ENCODE measurements at regions not wholly inside any gene's neighbourhood (a gene's known extent, or its start where the extent isn't known, plus 50 kb on each side); places are given as distances from the start of the nearest gene placed in this dataset.

DNA sequence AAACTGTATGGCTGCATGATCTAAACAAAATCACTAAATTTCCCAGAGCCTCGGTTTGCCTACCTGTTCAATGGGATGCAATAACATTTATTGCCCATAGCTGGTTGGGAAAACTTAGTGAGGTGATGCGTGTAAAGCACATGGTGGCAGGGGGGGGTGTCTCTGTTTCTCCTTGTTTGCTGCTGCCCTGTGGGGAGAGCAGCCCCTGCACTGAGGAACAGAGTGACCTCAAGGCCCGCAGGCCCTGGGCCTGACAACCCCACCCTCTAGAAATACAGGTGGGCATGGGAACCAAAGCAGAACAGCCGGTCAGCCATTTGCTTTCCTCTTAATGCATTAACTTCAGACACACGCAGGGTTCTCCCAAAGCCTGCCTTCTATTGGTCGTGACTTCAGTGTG lies 55.1 kb upstream of the SLC66A3 start:
- Histone ChIP-seq H3K4me1 (ENCODE audit: control insufficient read depth, extremely low read depth, insufficient read depth, low read length) (no peaks in the 10 kb centered on the region), H3K9me3 (replicated peaks; ENCODE audit: control insufficient read depth, insufficient read depth, low read length) (no peaks in the 10 kb centered on the region), H3K27ac (ENCODE audit: insufficient read depth, low read depth, low read length) (no peak overlapping the region), H3K4me2 (ENCODE audit: insufficient read depth, low read length) (no peak overlapping the region), H2AFZ (ENCODE audit: low read depth, low read length) (no peak overlapping the region), H3K36me3 (ENCODE audit: control insufficient read depth in 2 of 2, extremely low read depth in 1 of 2, insufficient read depth in 2 of 2, low read length in 2 of 2) (no peaks in the 10 kb centered on the region), H3K9me1 (replicated peaks; ENCODE audit: control insufficient read depth, extremely low read depth, insufficient read depth, low read length) (no peaks in the 10 kb centered on the region), H3K9ac (replicated peaks; ENCODE audit: extremely low read depth, insufficient read depth, low read length) (no peak overlapping the region), H3K4me3 (replicated peaks in 1 of 3; ENCODE audit: insufficient read depth in 1 of 3, low read depth in 1 of 3, low read length in 3 of 3) (no peak overlapping the region), H3K79me2 (ENCODE audit: control insufficient read depth, insufficient read depth, low read length) (no peaks in the 10 kb centered on the region), H4K20me1 (replicated peaks; ENCODE audit: control insufficient read depth, extremely low read depth, insufficient read depth, low read length) (no peaks in the 10 kb centered on the region), H3K27me3 (ENCODE audit: control insufficient read depth in 2 of 2, insufficient read depth in 2 of 2, low read length in 2 of 2) (no peaks in the 10 kb centered on the region)
- intact Hi-C loops (cut with micrococcal nuclease) (no loop called here), dilution Hi-C loops (cut with MboI; ENCODE audit: extremely low pct_ligation_motif_present, low sequenced_read_pairs) (no loop called here)
- TF ChIP-seq EZH2 (IDR thresholded peaks at IDR 0.05; ENCODE audit: borderline replicate concordance, low read depth, low read length, severe bottlenecking) (no peak), POLR2A (IDR thresholded peaks at IDR 0.05; ENCODE audit: low read depth, low read length) (no peak), MYC (IDR thresholded peaks at IDR 0.05; ENCODE audit: low read depth, low read length) (no peak), FOS (IDR thresholded peaks at IDR 0.05; ENCODE audit: borderline replicate concordance, insufficient read depth, low read length) (no peak), JUN (IDR thresholded peaks at IDR 0.05; ENCODE audit: borderline replicate concordance, insufficient read depth, insufficient read length, low read depth) (no peak), POLR2AphosphoS5 (IDR thresholded peaks at IDR 0.05; ENCODE audit: insufficient read depth, low read depth, low read length) (no peak), GATA2 (IDR thresholded peaks at IDR 0.05; ENCODE audit: insufficient read depth, insufficient read length, low read depth, low read length) (no peak)
- TF ChIP-seq, protein P1, sequence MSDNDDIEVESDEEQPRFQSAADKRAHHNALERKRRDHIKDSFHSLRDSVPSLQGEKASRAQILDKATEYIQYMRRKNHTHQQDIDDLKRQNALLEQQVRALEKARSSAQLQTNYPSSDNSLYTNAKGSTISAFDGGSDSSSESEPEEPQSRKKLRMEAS (IDR thresholded peaks at IDR 0.05; ENCODE audit: insufficient read depth, insufficient read length): no peak
- TF ChIP-seq, protein P2, sequence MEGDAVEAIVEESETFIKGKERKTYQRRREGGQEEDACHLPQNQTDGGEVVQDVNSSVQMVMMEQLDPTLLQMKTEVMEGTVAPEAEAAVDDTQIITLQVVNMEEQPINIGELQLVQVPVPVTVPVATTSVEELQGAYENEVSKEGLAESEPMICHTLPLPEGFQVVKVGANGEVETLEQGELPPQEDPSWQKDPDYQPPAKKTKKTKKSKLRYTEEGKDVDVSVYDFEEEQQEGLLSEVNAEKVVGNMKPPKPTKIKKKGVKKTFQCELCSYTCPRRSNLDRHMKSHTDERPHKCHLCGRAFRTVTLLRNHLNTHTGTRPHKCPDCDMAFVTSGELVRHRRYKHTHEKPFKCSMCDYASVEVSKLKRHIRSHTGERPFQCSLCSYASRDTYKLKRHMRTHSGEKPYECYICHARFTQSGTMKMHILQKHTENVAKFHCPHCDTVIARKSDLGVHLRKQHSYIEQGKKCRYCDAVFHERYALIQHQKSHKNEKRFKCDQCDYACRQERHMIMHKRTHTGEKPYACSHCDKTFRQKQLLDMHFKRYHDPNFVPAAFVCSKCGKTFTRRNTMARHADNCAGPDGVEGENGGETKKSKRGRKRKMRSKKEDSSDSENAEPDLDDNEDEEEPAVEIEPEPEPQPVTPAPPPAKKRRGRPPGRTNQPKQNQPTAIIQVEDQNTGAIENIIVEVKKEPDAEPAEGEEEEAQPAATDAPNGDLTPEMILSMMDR (IDR thresholded peaks at IDR 0.05; ENCODE audit: extremely low read depth in 1 of 2, insufficient read depth in 1 of 2, low read depth in 1 of 2, low read length in 2 of 2): no peak
- no peak for FAIRE-seq
- ChIA-PET CTCF (no interaction called here), POLR2A (no interaction called here)
- BruUV-seq (replicated peaks): no TSS peak
- DNase-seq (ENCODE audit: low read depth, low spot score): no peak
